Esophagus squamous epithelium (tissue), 5 donors: ENCODE measurements at regions not wholly inside any gene's neighbourhood (a gene's known extent, or its start where the extent isn't known, plus 50 kb on each side); places are given as distances from the start of the nearest gene placed in this dataset.
"Not testable (repeated sequence)": the region's sequence is repeated elsewhere in the genome, so short reads cannot be mapped to it uniquely, and the experiment has no call there.

Source experiments
- DNase-seq: peaks from one replicate; lab custom pipeline; 2025; lab: John Stamatoyannopoulos, UW
- H3K27ac ChIP-seq, 4 donors: fragments of 200-600 bp; sonication (generic); one replicate each; pipeline ENCODE4 v1.5.1; 2016 to 2019; ENCODE audit warnings: mild to moderate bottlenecking in 1 of 4
- H3K27me3 ChIP-seq, 4 donors: fragments of 200-600 bp; sonication (generic); 1 replicate in 3 of 4; 2 replicates in 1 of 4; pipeline versions ENCODE4 v1.5.1 to v1.6.0; 2017 to 2021; ENCODE audit warnings: antibody characterized with exemption in 1 of 4
- H3K36me3 ChIP-seq, 3 donors: fragments of 200-600 bp; sonication (generic); one replicate each; pipeline ENCODE4 v1.5.1; 2016 to 2019
- H3K4me1 ChIP-seq, 3 donors: fragments of 200-600 bp; sonication (generic); one replicate each; pipeline ENCODE4 v1.5.1; 2017 to 2019
- H3K4me3 ChIP-seq, 4 donors: fragments of 200-600 bp; sonication (generic); 1 replicate in 3 of 4; 2 replicates in 1 of 4; pipeline ENCODE4 v1.5.1; 2016 to 2019; ENCODE audit warnings: mild to moderate bottlenecking in 2 of 4, moderate library complexity in 1 of 4
- H3K9me3 ChIP-seq, 3 donors: fragments of 200-600 bp; sonication (generic); one replicate each; pipeline ENCODE4 v1.5.1; 2016 to 2019
- POLR2A ChIP-seq, 4 donors: fragments of 450-650 bp; IDR thresholded peaks; one replicate each; pipeline ENCODE4 v1.6.1; 2017; ENCODE audit warnings: antibody characterized with exemption in 4 of 4, mild to moderate bottlenecking in 4 of 4, moderate library complexity in 3 of 4
- WGBS, 2 donors: methylation state at CpG; one replicate each; pipeline ENCODE4 v1.1.5; 2018; 5-methylcytosine and 5-hydroxymethylcytosine counted together
- intact Hi-C: fragments of 100-400 bp; cut with DNase I; formaldehyde crosslinking; loops from one replicate; pipeline ENCODE4 v1.15.0; 2022
- TF ChIP-seq, protein P1 (sequence below), 6 experiments: fragments of 450-650 bp in 4 of 6; fragments of 200-600 bp in 2 of 6; sonication (generic) in 2 of 6; IDR thresholded peaks; one replicate each; pipeline ENCODE4 v1.5.1; 2016 to 2019; ENCODE audit warnings: antibody characterized with exemption in 6 of 6, mild to moderate bottlenecking in 4 of 6, moderate library complexity in 4 of 6
- donor health status: DM: yes; HTN: yes; CAD: no.

DNA sequence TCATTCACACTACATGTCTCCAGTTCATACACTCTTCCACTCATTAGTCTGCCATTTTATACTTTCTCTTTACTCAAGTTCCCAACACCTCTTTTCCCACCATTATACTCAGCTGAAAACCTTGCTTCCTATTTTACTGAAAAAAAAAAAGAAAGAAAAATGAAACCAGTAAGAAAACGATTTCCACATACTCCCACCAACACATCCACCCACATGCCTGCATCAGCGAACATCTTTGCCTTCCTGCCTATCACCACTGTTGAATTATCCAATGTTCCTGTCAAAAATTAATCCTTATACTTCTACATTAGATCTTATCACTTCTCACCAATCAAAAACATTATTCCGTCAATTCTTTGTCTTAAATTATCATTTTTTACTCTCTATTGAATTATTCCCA is 188.1 kb upstream of the FAM241A start:
- Histone ChIP-seq H3K9me3 (no peaks in the 10 kb centered on the region), H3K27me3 (no peaks in the 10 kb centered on the region), H3K27ac (no peak overlapping the region), H3K36me3 (no peaks in the 10 kb centered on the region), H3K4me1 (no peaks in the 10 kb centered on the region), H3K4me3 (no peak overlapping the region)
- no peak for TF ChIP-seq POLR2A (IDR thresholded peaks at IDR 0.05)
- TF ChIP-seq, protein P1, sequence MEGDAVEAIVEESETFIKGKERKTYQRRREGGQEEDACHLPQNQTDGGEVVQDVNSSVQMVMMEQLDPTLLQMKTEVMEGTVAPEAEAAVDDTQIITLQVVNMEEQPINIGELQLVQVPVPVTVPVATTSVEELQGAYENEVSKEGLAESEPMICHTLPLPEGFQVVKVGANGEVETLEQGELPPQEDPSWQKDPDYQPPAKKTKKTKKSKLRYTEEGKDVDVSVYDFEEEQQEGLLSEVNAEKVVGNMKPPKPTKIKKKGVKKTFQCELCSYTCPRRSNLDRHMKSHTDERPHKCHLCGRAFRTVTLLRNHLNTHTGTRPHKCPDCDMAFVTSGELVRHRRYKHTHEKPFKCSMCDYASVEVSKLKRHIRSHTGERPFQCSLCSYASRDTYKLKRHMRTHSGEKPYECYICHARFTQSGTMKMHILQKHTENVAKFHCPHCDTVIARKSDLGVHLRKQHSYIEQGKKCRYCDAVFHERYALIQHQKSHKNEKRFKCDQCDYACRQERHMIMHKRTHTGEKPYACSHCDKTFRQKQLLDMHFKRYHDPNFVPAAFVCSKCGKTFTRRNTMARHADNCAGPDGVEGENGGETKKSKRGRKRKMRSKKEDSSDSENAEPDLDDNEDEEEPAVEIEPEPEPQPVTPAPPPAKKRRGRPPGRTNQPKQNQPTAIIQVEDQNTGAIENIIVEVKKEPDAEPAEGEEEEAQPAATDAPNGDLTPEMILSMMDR (IDR thresholded peaks at IDR 0.05) = no peak
- intact Hi-C loops = no loop called here
- no peak for DNase-seq
- WGBS, 2 donors = 57 to 70% methylated on average over 3 of the region's 3 CpGs

DNA sequence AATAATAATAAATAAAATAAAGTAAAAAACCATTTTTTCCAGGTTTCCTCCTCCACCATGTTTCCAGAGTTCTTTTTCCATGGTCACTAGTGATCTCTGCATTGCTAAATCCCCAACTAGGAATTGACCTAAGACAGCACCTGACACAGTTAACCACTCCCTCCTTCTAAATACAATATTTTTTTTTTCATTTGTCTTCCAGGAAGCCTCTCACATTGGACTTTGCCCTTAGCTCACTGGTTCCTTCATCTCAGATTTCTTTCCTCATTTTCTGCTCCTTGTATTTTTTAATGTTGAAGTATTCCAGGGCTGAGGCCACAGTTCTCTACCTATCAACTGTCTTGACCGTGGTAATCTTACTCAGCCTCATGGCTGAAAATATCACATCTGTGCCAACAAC is 187.3 kb upstream of the FAM241A start:
- Histone ChIP-seq H3K27ac (no peak overlapping the region), H3K36me3 (no peaks in the 10 kb centered on the region), H3K27me3 (no peaks in the 10 kb centered on the region), H3K9me3 (no peaks in the 10 kb centered on the region), H3K4me1 (no peaks in the 10 kb centered on the region), H3K4me3 (no peak overlapping the region)
- intact Hi-C loops = no loop called here
- no peak for TF ChIP-seq POLR2A (IDR thresholded peaks at IDR 0.05)
- TF ChIP-seq, protein P1 (IDR thresholded peaks at IDR 0.05) = no peak
- WGBS, 2 donors = 78 to 90% methylated on average over 1 of the region's 1 CpG
- no peak for DNase-seq

DNA sequence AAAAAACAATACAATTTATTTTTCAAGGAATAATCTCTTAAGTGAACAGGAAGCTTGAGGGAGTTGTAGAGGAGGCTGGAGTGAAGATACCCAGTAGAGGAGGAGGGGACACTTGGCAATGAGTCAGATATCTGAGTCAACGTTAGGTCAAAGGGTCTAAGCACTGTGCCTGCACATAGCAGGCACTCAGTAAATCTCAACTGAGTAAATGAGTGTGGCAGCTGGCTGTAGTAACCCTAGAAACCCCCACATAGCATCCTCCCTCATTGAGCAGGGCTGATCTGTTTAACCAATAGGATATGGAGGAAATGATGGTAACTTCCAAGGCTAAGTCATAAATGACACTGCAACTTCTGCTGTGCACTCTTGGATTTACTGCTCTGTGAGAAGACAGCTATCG is 186.0 kb upstream of the FAM241A start:
- intact Hi-C loops = no loop called here
- Histone ChIP-seq H3K4me3 (no peak overlapping the region), H3K4me1 (no peaks in the 10 kb centered on the region), H3K9me3 (no peaks in the 10 kb centered on the region), H3K36me3 (no peaks in the 10 kb centered on the region), H3K27ac (no peak overlapping the region), H3K27me3 (no peaks in the 10 kb centered on the region)
- TF ChIP-seq, protein P1 (IDR thresholded peaks at IDR 0.05) = no peak
- TF ChIP-seq POLR2A (IDR thresholded peaks at IDR 0.05) = no peak
- no peak for DNase-seq
- WGBS, 2 donors = 40 to 46% methylated on average over 2 of the region's 2 CpGs

DNA sequence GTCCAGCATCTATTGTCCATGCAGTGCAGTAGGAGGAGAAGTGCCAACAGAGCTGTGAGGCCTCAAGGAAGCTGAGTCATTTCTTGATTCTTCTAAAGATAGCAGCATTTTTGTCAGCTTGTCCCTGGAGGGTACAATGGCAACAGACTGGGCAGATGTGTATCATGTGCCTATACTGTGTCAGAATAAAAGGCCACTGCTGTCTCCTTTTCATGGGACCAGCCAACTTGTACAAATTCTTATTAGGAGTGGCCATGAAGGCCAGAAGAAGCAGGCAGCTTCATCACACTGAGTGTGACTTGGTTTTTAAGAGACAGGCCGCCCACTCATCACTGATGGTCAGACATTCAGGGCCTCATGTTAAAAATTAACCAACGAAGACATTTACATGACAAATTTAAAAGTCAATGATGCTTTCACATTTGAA is 185.0 kb upstream of the FAM241A start:
- H3K27ac ChIP-seq = no peak overlapping the region
- 70 to 81% methylated on average over 2 of the region's 2 CpGs for WGBS, 2 donors
- H3K4me1 ChIP-seq = no peaks in the 10 kb centered on the region
- TF ChIP-seq POLR2A (IDR thresholded peaks at IDR 0.05) = no peak
- TF ChIP-seq, protein P1 (IDR thresholded peaks at IDR 0.05) = no peak
- intact Hi-C loops = no loop called here
- H3K4me3 ChIP-seq = no peak overlapping the region
- no peak for DNase-seq
- H3K9me3 ChIP-seq = no peaks in the 10 kb centered on the region
- H3K36me3 ChIP-seq = no peaks in the 10 kb centered on the region
- no peaks in the 10 kb centered on the region for H3K27me3 ChIP-seq

DNA sequence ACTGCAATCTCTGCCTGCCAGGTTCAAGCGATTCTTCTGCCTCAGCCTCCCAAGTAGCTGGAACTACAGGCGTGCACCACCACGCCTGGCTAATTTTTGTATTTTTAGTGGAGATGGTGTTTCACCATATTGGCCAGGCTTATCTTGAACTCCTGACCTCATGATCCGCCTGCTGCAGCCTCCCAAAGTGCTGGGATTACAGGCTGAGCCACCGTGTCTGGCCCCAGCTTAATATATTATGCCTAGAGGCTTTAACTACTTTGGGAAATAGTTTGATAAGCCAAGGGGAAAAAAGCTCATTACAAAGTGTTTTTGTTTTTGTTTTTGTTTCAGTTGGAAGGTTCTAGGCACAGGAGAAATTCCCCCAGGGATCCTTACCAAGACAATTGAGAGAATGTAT is 184.2 kb upstream of the FAM241A start:
- DNase-seq, intact Hi-C loops, H3K4me3 ChIP-seq, H3K27me3 ChIP-seq, H3K9me3 ChIP-seq, H3K27ac ChIP-seq, H3K36me3 ChIP-seq, H3K4me1 ChIP-seq: not testable (repeated sequence)
- WGBS, 2 donors = 82 to 90% methylated on average over 3 to 5 of the region's 5 CpGs

DNA sequence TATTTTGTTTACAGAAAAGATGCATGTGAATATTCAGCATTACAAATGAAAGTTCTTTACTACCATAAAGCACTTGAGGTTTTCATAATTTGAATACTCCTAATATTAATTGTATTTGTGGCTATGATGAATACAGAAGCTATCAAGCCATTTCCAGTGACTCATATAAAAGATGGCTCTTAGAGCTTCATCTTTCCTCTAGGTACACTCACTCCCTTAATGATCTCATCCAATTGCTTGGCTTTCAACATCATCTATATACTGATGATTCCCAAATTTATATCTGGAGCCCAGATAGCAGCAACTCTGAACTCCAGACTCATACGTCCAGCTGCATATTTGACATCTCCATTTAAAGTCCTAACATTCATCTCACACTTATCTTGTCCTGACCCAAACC is 183.4 kb upstream of the FAM241A start:
- no peaks in the 10 kb centered on the region for H3K4me1 ChIP-seq
- DNase-seq = no peak
- H3K27me3 ChIP-seq = no peaks in the 10 kb centered on the region
- 68 to 77% methylated on average over 1 of the region's 1 CpG for WGBS, 2 donors
- no peak overlapping the region for H3K27ac ChIP-seq
- H3K9me3 ChIP-seq = no peaks in the 10 kb centered on the region
- intact Hi-C loops = no loop called here
- no peak for TF ChIP-seq POLR2A (IDR thresholded peaks at IDR 0.05)
- TF ChIP-seq, protein P1 (IDR thresholded peaks at IDR 0.05) = no peak
- no peak overlapping the region for H3K4me3 ChIP-seq
- no peaks in the 10 kb centered on the region for H3K36me3 ChIP-seq
